Brain microvascular endothelial cell (primary cell): ENCODE measurements at regions not wholly inside any gene's neighbourhood (a gene's known extent, or its start where the extent isn't known, plus 50 kb on each side); places are given as distances from the start of the nearest gene placed in this dataset.

Experiments
- DNase-seq: peaks from one replicate; pipeline ENCODE4 v3.0.0-alpha.2; 2020
- H3K27ac ChIP-seq: fragments of 250-450 bp; sonication (Bioruptor Pico); 2 replicates; pipeline ENCODE4 v1.5.1; 2020; ENCODE audit warnings: mild to moderate bottlenecking, moderate library complexity
- H3K27me3 ChIP-seq: fragments of 250-450 bp; sonication (Bioruptor Pico); replicated peaks from 2 replicates; pipeline ENCODE4 v1.5.1; 2020; ENCODE audit warnings: mild to moderate bottlenecking
- H3K36me3 ChIP-seq: fragments of 250-450 bp; sonication (Bioruptor Pico); replicated peaks from 2 replicates; pipeline ENCODE4 v1.5.1; 2020; ENCODE audit warnings: mild to moderate bottlenecking
- H3K4me3 ChIP-seq: 2 replicates; pipeline ENCODE4 v1.5.1; 2011; ENCODE audit warnings: low read depth, mild to moderate bottlenecking, control low read depth, low read length, moderate library complexity
- in situ Hi-C: cut with HindIII; loops from 2 replicates; pipeline ENCODE4 v1.10.0; 2017; ENCODE audit warnings: low sequenced_read_pairs, low pct_ligation_motif_present
- TF ChIP-seq, protein P1 (sequence below): IDR thresholded peaks from 2 replicates; pipeline ENCODE4 v1.5.1; 2011; ENCODE audit warnings: low read depth, mild to moderate bottlenecking, moderate library complexity, low read length, control low read depth, inconsistent platforms; ENCODE audit errors: missing control alignments

DNA sequence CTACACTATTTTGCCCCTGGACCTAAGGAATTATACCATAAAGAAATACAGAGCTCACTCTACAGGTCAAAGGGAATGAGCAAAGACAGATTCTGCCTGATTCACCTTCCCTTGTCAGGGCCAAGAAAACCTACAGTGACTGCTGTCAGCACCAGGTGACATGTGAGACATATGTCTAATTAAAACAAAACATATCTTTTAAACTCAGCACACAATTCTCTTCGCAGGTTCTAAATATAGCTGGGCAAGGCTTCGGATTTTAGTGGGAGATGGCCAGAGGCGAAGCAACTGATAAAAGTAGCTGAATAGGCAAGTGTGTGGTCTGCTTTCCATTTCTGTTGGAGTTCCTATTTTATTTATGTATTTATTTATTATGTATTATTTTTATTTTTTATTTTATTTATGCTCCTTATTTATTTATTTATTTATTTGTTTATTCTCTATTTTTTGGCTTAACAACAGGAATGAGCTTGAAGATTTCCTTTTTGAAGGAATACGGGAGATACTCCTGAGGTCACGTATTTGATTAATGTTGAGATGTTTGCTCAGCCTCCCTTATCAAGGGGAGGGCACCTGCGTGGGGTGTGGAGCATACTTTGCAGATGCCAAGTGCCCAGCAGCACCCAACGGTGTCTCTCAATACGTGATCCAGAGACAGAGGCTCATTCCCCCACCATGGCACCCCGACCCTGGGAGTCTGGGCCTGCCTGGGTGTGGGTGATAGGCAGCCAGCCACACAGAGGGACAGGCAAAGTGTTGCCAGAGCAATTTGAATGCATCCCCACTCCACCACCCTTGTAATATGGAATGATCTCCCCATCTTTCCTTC is 141.8 kb downstream of the RNF152 start:
- Histone ChIP-seq H3K27ac (no peak overlapping the region), H3K4me3 (no peak overlapping the region), H3K36me3 (no peaks in the 10 kb centered on the region), H3K27me3 (no peaks in the 10 kb centered on the region)
- DNase-seq, result no peak
- in situ Hi-C loops, result no loop called here
- TF ChIP-seq, protein P1, sequence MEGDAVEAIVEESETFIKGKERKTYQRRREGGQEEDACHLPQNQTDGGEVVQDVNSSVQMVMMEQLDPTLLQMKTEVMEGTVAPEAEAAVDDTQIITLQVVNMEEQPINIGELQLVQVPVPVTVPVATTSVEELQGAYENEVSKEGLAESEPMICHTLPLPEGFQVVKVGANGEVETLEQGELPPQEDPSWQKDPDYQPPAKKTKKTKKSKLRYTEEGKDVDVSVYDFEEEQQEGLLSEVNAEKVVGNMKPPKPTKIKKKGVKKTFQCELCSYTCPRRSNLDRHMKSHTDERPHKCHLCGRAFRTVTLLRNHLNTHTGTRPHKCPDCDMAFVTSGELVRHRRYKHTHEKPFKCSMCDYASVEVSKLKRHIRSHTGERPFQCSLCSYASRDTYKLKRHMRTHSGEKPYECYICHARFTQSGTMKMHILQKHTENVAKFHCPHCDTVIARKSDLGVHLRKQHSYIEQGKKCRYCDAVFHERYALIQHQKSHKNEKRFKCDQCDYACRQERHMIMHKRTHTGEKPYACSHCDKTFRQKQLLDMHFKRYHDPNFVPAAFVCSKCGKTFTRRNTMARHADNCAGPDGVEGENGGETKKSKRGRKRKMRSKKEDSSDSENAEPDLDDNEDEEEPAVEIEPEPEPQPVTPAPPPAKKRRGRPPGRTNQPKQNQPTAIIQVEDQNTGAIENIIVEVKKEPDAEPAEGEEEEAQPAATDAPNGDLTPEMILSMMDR, result no peak

DNA sequence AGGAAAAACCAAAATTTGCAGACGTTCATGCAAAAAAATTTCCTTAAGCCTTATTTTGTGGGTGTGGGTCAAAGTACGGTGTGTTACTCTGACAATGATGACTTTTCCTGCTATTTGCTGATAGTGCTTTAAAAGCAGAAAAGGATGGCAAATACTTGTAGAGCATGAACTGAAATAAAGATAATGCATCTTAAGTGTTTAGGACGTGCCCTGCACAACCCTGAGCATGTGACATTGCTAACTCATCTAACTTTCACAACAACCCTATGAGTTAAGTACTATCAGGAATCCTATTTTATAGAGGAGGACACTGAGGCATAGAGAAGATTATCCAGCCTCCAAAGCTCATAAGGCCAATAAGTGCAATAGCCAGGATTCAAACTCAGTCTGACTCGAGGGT is 143.3 kb downstream of the RNF152 start:
- in situ Hi-C loops, result no loop called here
- Histone ChIP-seq H3K36me3 (no peaks in the 10 kb centered on the region), H3K27ac (no peak overlapping the region), H3K4me3 (no peak overlapping the region), H3K27me3 (no peaks in the 10 kb centered on the region)
- DNase-seq, result no peak
- TF ChIP-seq, protein P1, result no peak

DNA sequence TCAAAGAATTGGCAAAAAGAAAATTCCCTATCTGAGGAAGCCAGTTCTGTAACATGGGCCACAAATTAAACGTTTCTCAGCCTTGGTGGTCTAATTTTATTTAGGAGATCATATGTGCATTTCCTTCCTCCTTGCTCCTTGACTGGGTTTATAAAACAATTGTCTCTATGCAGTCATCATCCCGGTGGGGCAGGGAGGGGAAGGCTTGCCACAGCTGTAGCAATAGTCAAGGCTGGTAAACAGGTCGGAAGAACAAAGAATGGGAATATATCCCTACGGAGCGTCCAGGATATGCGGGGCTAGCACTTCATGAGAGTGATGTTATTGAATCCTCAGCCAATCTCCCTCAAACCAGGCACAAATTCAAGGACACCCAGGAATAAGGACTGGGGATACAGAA is 143.8 kb downstream of the RNF152 start:
- Histone ChIP-seq H3K27ac (no peak overlapping the region), H3K36me3 (no peaks in the 10 kb centered on the region), H3K4me3 (no peak overlapping the region), H3K27me3 (no peaks in the 10 kb centered on the region)
- TF ChIP-seq, protein P1, result no peak
- in situ Hi-C loops, result no loop called here
- DNase-seq, result no peak

DNA sequence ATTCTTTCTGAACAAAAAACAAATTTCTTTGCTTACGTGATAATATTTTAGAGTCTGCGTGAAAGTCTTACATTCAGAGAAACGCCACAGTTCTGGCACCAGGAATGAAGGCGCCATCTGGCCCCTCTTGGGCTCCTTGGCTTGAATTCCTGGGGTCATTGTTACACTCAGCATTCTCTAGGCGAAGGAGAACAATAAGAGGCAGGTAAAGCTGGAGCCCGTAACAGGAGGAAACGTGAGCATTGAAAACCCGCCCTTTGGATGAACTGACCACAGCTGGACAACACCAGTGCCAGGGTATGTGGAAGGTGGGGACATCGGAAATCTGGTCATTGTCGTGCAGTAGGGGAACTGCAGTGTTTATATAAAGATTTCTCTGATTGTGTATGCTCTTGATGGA is 144.8 kb downstream of the RNF152 start:
- Histone ChIP-seq H3K27me3 (no peaks in the 10 kb centered on the region), H3K27ac (no peak overlapping the region), H3K36me3 (no peaks in the 10 kb centered on the region), H3K4me3 (no peak overlapping the region)
- DNase-seq, result no peak
- in situ Hi-C loops, result no loop called here
- TF ChIP-seq, protein P1, result no peak

DNA sequence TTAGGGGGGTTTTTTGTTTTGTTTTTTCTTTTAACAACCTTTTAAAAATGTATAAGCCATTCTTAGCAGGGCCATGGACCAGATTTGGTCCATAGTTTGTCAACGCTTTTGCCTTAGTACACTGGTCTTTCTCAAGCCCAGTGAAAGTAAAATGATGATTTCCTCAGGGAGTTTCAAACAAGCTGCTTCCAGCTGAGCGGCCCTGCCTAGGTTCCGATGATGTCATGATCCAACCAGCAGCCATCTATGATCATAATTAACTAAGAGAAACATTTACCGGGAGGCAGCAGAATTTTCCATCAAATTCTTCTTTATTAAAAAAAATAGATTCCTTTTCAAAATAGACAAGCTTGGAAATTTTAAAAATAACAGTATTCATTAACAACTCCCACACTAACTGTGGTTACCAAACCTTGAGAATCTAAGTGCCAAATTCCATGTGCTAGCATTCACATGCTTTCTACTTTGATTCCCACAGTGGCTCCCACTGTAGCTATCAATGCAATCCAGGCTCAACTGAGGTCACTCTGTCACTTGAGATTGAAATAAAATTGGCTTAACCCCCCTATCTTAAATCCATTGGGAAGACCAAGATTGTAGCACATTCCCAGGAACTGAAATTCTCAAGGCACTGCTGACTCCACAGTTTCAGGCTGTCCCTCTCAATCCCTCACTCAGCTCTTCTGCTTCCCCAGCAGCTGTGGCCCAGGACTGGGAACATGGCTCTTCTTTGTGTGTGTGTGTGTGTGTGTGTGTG is 148.9 kb downstream of the RNF152 start:
- H3K27ac ChIP-seq, result no peak overlapping the region
- peak; percentile 39 for DNase-seq
- no peaks in the 10 kb centered on the region for H3K36me3 ChIP-seq
- TF ChIP-seq, protein P1, result no peak
- no peak overlapping the region for H3K4me3 ChIP-seq
- in situ Hi-C loops, result no loop called here
- no peaks in the 10 kb centered on the region for H3K27me3 ChIP-seq
